ENCODE measurements at regions not wholly inside any gene's neighbourhood (a gene's known extent, or its start where the extent isn't known, plus 50 kb on each side); places are given as distances from the start of the nearest gene placed in this dataset.
"Not testable (repeated sequence)": the region's sequence is repeated elsewhere in the genome, so short reads cannot be mapped to it uniquely, and the experiment has no call there.

GRCh38 chr15:81887912-81888311, 157.9 kb downstream of the MEX3B start:
- TF ChIP-seq, protein P1, sequence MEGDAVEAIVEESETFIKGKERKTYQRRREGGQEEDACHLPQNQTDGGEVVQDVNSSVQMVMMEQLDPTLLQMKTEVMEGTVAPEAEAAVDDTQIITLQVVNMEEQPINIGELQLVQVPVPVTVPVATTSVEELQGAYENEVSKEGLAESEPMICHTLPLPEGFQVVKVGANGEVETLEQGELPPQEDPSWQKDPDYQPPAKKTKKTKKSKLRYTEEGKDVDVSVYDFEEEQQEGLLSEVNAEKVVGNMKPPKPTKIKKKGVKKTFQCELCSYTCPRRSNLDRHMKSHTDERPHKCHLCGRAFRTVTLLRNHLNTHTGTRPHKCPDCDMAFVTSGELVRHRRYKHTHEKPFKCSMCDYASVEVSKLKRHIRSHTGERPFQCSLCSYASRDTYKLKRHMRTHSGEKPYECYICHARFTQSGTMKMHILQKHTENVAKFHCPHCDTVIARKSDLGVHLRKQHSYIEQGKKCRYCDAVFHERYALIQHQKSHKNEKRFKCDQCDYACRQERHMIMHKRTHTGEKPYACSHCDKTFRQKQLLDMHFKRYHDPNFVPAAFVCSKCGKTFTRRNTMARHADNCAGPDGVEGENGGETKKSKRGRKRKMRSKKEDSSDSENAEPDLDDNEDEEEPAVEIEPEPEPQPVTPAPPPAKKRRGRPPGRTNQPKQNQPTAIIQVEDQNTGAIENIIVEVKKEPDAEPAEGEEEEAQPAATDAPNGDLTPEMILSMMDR (IDR thresholded peaks at IDR 0.05; ENCODE audit: extremely low read depth in 1 of 2, insufficient read depth in 1 of 2, low read depth in 1 of 2, low read length in 2 of 2) = no peak
- TF ChIP-seq FOS (IDR thresholded peaks at IDR 0.05; ENCODE audit: borderline replicate concordance, insufficient read depth, low read length) (no peak), GATA2 (IDR thresholded peaks at IDR 0.05; ENCODE audit: insufficient read depth, insufficient read length, low read depth, low read length) (no peak), MYC (IDR thresholded peaks at IDR 0.05; ENCODE audit: low read depth, low read length) (no peak), POLR2AphosphoS5 (IDR thresholded peaks at IDR 0.05; ENCODE audit: insufficient read depth, low read depth, low read length) (no peak), EZH2 (IDR thresholded peaks at IDR 0.05; ENCODE audit: borderline replicate concordance, low read depth, low read length, severe bottlenecking) (no peak), JUN (IDR thresholded peaks at IDR 0.05; ENCODE audit: borderline replicate concordance, insufficient read depth, insufficient read length, low read depth) (no peak), POLR2A (IDR thresholded peaks at IDR 0.05; ENCODE audit: low read depth, low read length) (no peak)
- TF ChIP-seq, protein P2, sequence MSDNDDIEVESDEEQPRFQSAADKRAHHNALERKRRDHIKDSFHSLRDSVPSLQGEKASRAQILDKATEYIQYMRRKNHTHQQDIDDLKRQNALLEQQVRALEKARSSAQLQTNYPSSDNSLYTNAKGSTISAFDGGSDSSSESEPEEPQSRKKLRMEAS (IDR thresholded peaks at IDR 0.05; ENCODE audit: insufficient read depth, insufficient read length) = no peak
- Histone ChIP-seq H3K9me1 (replicated peaks; ENCODE audit: control insufficient read depth, extremely low read depth, insufficient read depth, low read length) (no peaks in the 10 kb centered on the region), H3K9ac (replicated peaks; ENCODE audit: extremely low read depth, insufficient read depth, low read length) (no peak overlapping the region), H3K4me2 (ENCODE audit: insufficient read depth, low read length) (no peak overlapping the region), H3K27me3 (ENCODE audit: control insufficient read depth in 2 of 2, insufficient read depth in 2 of 2, low read length in 2 of 2) (no peaks in the 10 kb centered on the region), H3K79me2 (ENCODE audit: control insufficient read depth, insufficient read depth, low read length) (no peaks in the 10 kb centered on the region), H2AFZ (ENCODE audit: low read depth, low read length) (no peak overlapping the region), H3K9me3 (replicated peaks; ENCODE audit: control insufficient read depth, insufficient read depth, low read length) (no peaks in the 10 kb centered on the region), H3K4me3 (replicated peaks in 1 of 3; ENCODE audit: insufficient read depth in 1 of 3, low read depth in 1 of 3, low read length in 3 of 3) (no peak overlapping the region), H3K27ac (ENCODE audit: insufficient read depth, low read depth, low read length) (no peak overlapping the region), H3K36me3 (ENCODE audit: control insufficient read depth in 2 of 2, extremely low read depth in 1 of 2, insufficient read depth in 2 of 2, low read length in 2 of 2) (no peaks in the 10 kb centered on the region), H4K20me1 (replicated peaks; ENCODE audit: control insufficient read depth, extremely low read depth, insufficient read depth, low read length) (no peaks in the 10 kb centered on the region), H3K4me1 (ENCODE audit: control insufficient read depth, extremely low read depth, insufficient read depth, low read length) (no peaks in the 10 kb centered on the region)
- dilution Hi-C loops (cut with MboI; ENCODE audit: extremely low pct_ligation_motif_present, low sequenced_read_pairs) (no loop called here), intact Hi-C loops (cut with micrococcal nuclease) (no loop called here)
- no peak for DNase-seq (ENCODE audit: low read depth, low spot score)
- ChIA-PET POLR2A (no interaction called here), CTCF (no interaction called here)
- no TSS peak for BruUV-seq (replicated peaks)
- FAIRE-seq = no peak

GRCh38 chr15:81887188-81887587, 158.6 kb downstream of the MEX3B start:
- DNase-seq (ENCODE audit: low read depth, low spot score); dilution Hi-C loops (cut with MboI; ENCODE audit: extremely low pct_ligation_motif_present, low sequenced_read_pairs); CTCF ChIA-PET; FAIRE-seq; H4K20me1 ChIP-seq (replicated peaks; ENCODE audit: control insufficient read depth, extremely low read depth, insufficient read depth, low read length); H3K4me1 ChIP-seq (ENCODE audit: control insufficient read depth, extremely low read depth, insufficient read depth, low read length); H3K4me2 ChIP-seq (ENCODE audit: insufficient read depth, low read length); H3K36me3 ChIP-seq (ENCODE audit: control insufficient read depth in 2 of 2, extremely low read depth in 1 of 2, insufficient read depth in 2 of 2, low read length in 2 of 2); H3K9me3 ChIP-seq (replicated peaks; ENCODE audit: control insufficient read depth, insufficient read depth, low read length); H3K9ac ChIP-seq (replicated peaks; ENCODE audit: extremely low read depth, insufficient read depth, low read length); BruUV-seq (replicated peaks); H3K4me3 ChIP-seq (replicated peaks in 1 of 3; ENCODE audit: insufficient read depth in 1 of 3, low read depth in 1 of 3, low read length in 3 of 3); H3K27ac ChIP-seq (ENCODE audit: insufficient read depth, low read depth, low read length); H3K27me3 ChIP-seq (ENCODE audit: control insufficient read depth in 2 of 2, insufficient read depth in 2 of 2, low read length in 2 of 2); H3K79me2 ChIP-seq (ENCODE audit: control insufficient read depth, insufficient read depth, low read length); POLR2A ChIA-PET; H2AFZ ChIP-seq (ENCODE audit: low read depth, low read length); intact Hi-C loops (cut with micrococcal nuclease); H3K9me1 ChIP-seq (replicated peaks; ENCODE audit: control insufficient read depth, extremely low read depth, insufficient read depth, low read length): not testable (repeated sequence)
